Smooth muscle cell (in vitro differentiated cells): ENCODE measurements at regions not wholly inside any gene's neighbourhood (a gene's known extent, or its start where the extent isn't known, plus 50 kb on each side); places are given as distances from the start of the nearest gene placed in this dataset.

Experiments used
- DNase-seq: peaks from one replicate; lab custom pipeline; 2025; ENCODE audit not compliant: unreplicated experiment; lab: John Stamatoyannopoulos, UW
- H2AFZ ChIP-seq: fragments of 200-600 bp; sonication (generic); 2 replicates; pipeline ENCODE4 v1.6.0; 2016; ENCODE audit warnings: antibody characterized with exemption, low read depth, mild to moderate bottlenecking
- H3F3A ChIP-seq: fragments of 200-600 bp; sonication (generic); 2 replicates; pipeline ENCODE4 v1.6.0; 2017; ENCODE audit warnings: antibody characterized with exemption, low read depth
- H3K27ac ChIP-seq: fragments of 200-600 bp; sonication (generic); 2 replicates; pipeline ENCODE4 v1.5.1; 2016; ENCODE audit warnings: low read depth, mild to moderate bottlenecking
- H3K27me3 ChIP-seq: fragments of 200-600 bp; sonication (generic); 2 replicates; pipeline ENCODE4 v1.6.1; 2016; ENCODE audit warnings: low read depth, mild to moderate bottlenecking
- H3K36me3 ChIP-seq: fragments of 200-600 bp; sonication (generic); 2 replicates; pipeline ENCODE4 v1.5.1; 2016; ENCODE audit warnings: low read depth
- H3K4me1 ChIP-seq: fragments of 200-600 bp; sonication (generic); 2 replicates; pipeline ENCODE4 v1.5.1; 2016; ENCODE audit warnings: low read depth
- H3K4me2 ChIP-seq: fragments of 200-600 bp; sonication (generic); 2 replicates; pipeline ENCODE4 v1.6.0; 2016; ENCODE audit warnings: mild to moderate bottlenecking
- H3K4me3 ChIP-seq: fragments of 200-600 bp; sonication (generic); 2 replicates; pipeline ENCODE4 v1.5.1; 2016; ENCODE audit warnings: mild to moderate bottlenecking
- H3K79me2 ChIP-seq: fragments of 200-600 bp; sonication (generic); 2 replicates; pipeline ENCODE4 v1.6.0; 2016; ENCODE audit warnings: low read depth, mild to moderate bottlenecking
- H3K9ac ChIP-seq: fragments of 200-600 bp; sonication (generic); 2 replicates; pipeline ENCODE4 v1.6.0; 2016; ENCODE audit warnings: low read depth
- H3K9me3 ChIP-seq: fragments of 200-600 bp; sonication (generic); replicated peaks from 2 replicates; pipeline ENCODE4 v1.5.1; 2016; ENCODE audit warnings: low read depth
- H4K20me1 ChIP-seq: fragments of 200-600 bp; sonication (generic); 2 replicates; pipeline ENCODE4 v1.6.0; 2016; ENCODE audit warnings: low read depth
- WGBS: methylation state at CpG from one replicate; pipeline ENCODE4 v1.1.7; 2016; ENCODE audit warnings: low lambda C conversion rate; 5-methylcytosine and 5-hydroxymethylcytosine counted together
- TF ChIP-seq, protein P1 (sequence below): fragments of 200-600 bp; sonication (generic); IDR thresholded peaks from 2 replicates; pipeline ENCODE4 v1.5.1; 2017; ENCODE audit warnings: borderline replicate concordance, mild to moderate bottlenecking, antibody characterized with exemption; ENCODE audit not compliant: insufficient read depth, poor library complexity, severe bottlenecking

DNA sequence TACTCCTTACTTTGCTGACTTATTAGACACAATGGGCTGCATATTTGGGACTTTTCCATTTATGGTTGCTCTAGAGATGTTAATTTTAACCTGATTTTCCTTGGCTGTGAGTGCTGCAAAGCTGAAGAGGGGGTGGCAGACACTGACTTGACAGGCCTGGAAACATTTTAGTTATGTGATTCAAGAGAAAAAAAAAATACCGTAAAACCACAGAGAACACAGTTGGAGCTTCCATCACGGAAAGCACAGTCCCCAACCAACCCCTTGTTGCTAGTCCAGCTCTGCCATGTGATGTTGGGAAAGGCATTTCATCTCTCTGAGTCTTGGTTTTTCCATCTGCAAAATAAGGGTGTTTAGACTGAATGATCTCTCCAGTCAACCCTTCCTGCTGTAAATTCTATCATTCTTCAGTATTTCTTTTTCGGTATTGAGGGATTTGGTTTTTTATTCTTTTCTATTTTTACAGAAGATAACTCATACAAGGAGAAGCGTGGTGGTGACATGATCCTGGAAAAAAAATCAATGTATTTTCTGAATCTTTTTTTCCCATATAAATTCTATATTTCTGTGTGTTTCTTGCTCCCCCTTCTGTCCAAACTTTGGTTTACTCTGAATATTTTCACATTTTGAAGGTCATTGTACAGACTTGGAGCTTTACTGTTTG, 246.1 kb downstream of the REEP3 start:
- H3K27ac ChIP-seq, result peak overlapping the region; percentile 68
- H2AFZ ChIP-seq, result peak overlapping the region; percentile 38
- H3K9ac ChIP-seq, result no peak overlapping the region
- H3K4me2 ChIP-seq, result peak overlapping the region; percentile 66
- peaks cover 14% of the 10 kb centered on the region for H3K4me1 ChIP-seq
- no peaks in the 10 kb centered on the region for H3F3A ChIP-seq
- no peaks in the 10 kb centered on the region for H4K20me1 ChIP-seq
- no peak for DNase-seq
- H3K4me3 ChIP-seq, result no peak overlapping the region
- 41% methylated on average over 4 of the region's 4 CpGs for WGBS
- H3K9me3 ChIP-seq, result no peaks in the 10 kb centered on the region
- TF ChIP-seq, protein P1, sequence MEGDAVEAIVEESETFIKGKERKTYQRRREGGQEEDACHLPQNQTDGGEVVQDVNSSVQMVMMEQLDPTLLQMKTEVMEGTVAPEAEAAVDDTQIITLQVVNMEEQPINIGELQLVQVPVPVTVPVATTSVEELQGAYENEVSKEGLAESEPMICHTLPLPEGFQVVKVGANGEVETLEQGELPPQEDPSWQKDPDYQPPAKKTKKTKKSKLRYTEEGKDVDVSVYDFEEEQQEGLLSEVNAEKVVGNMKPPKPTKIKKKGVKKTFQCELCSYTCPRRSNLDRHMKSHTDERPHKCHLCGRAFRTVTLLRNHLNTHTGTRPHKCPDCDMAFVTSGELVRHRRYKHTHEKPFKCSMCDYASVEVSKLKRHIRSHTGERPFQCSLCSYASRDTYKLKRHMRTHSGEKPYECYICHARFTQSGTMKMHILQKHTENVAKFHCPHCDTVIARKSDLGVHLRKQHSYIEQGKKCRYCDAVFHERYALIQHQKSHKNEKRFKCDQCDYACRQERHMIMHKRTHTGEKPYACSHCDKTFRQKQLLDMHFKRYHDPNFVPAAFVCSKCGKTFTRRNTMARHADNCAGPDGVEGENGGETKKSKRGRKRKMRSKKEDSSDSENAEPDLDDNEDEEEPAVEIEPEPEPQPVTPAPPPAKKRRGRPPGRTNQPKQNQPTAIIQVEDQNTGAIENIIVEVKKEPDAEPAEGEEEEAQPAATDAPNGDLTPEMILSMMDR, result peak; percentile 47
- H3K79me2 ChIP-seq, result no peaks in the 10 kb centered on the region
- H3K27me3 ChIP-seq, result no peaks in the 10 kb centered on the region
- H3K36me3 ChIP-seq, result no peaks in the 10 kb centered on the region

DNA sequence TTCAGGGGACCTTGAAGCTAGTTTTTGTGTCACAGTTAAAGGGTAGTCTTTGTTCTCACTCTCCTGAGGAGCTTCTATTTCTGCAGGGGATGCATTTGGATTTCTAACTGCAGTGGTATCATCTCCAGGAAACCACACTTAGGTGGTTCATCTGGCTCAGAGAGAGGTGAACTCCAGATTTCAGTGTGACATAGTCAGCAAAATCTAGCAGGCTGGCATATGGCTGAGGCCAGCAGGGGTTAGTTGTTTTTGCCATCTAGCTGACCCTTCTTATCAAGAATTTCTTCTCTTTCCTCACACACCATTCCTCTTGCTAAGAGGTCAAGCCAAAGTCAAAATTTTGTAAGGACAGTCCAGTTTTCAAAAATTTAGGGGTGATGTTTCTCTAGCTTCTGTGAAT, 248.2 kb downstream of the REEP3 start:
- H3K9me3 ChIP-seq, result no peaks in the 10 kb centered on the region
- H3K79me2 ChIP-seq, result no peaks in the 10 kb centered on the region
- H3K27me3 ChIP-seq, result no peaks in the 10 kb centered on the region
- no peak overlapping the region for H3K9ac ChIP-seq
- peaks cover 14% of the 10 kb centered on the region for H3K4me1 ChIP-seq
- no peak overlapping the region for H3K27ac ChIP-seq
- H3K36me3 ChIP-seq, result no peaks in the 10 kb centered on the region
- H4K20me1 ChIP-seq, result no peaks in the 10 kb centered on the region
- TF ChIP-seq, protein P1, result no peak
- H3K4me2 ChIP-seq, result no peak overlapping the region
- DNase-seq, result no peak
- no peak overlapping the region for H3K4me3 ChIP-seq
- no peaks in the 10 kb centered on the region for H3F3A ChIP-seq
- no peak overlapping the region for H2AFZ ChIP-seq

DNA sequence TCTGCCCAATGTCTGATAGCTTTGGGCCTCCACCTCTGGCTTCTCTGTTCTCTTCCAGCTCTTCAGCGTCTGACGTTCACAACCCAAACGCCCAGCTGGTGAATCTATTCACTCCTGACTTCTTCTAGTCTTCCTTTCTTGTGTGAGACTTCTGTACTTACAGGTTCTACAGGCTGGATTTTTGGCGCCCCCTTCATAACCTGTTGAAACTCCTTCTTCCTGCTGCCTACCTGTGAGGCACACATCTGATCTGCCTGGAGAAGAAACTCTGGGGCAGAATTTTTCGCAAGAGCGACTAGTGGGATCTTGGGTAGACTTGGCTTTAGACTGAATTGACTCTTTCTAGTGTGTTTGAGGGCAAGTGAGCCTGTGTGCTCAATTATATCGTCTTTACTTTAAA, 249.3 kb downstream of the REEP3 start:
- TF ChIP-seq, protein P1, result no peak
- no peaks in the 10 kb centered on the region for H3K79me2 ChIP-seq
- H3K27ac ChIP-seq, result no peak overlapping the region
- no peaks in the 10 kb centered on the region for H3F3A ChIP-seq
- no peak overlapping the region for H3K4me2 ChIP-seq
- H3K9ac ChIP-seq, result no peak overlapping the region
- no peak overlapping the region for H2AFZ ChIP-seq
- H3K4me3 ChIP-seq, result no peak overlapping the region
- 75% methylated on average over 7 of the region's 7 CpGs for WGBS
- no peaks in the 10 kb centered on the region for H3K27me3 ChIP-seq
- no peaks in the 10 kb centered on the region for H3K36me3 ChIP-seq
- DNase-seq, result no peak
- peaks cover 13% of the 10 kb centered on the region for H3K4me1 ChIP-seq
- no peaks in the 10 kb centered on the region for H3K9me3 ChIP-seq
- no peaks in the 10 kb centered on the region for H4K20me1 ChIP-seq

DNA sequence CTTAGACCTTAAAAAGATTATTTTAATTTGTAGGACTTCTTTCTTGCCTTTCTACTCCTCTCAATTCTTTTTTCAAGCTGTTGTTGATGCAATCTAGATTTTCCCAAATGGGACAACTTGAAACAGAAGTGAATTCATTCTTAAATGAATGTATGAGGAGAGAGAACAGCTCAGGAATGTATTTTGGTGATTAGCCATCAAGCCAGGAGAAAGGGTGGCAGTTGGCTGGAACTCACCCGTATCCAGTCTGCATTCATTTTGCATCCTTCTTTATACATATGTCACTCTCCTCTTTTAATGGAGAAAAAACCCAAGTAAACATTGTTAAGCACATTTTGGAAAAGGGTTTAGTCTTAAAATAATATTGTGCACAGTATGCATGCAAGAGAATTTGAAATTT, 251.3 kb downstream of the REEP3 start:
- H4K20me1 ChIP-seq, result no peaks in the 10 kb centered on the region
- H3F3A ChIP-seq, result no peaks in the 10 kb centered on the region
- H3K79me2 ChIP-seq, result no peaks in the 10 kb centered on the region
- no peak overlapping the region for H3K27ac ChIP-seq
- H3K4me1 ChIP-seq, result no peaks in the 10 kb centered on the region
- no peak for DNase-seq
- H3K27me3 ChIP-seq, result peaks cover 4% of the 10 kb centered on the region
- TF ChIP-seq, protein P1, result no peak
- H3K36me3 ChIP-seq, result no peaks in the 10 kb centered on the region
- no peak overlapping the region for H3K4me2 ChIP-seq
- no peaks in the 10 kb centered on the region for H3K9me3 ChIP-seq
- H3K9ac ChIP-seq, result no peak overlapping the region
- no peak overlapping the region for H3K4me3 ChIP-seq
- WGBS, result 90% methylated on average over 1 of the region's 1 CpG
- no peak overlapping the region for H2AFZ ChIP-seq
